GM12872 (cell line): ENCODE measurements at regions not wholly inside any gene's neighbourhood (a gene's known extent, or its start where the extent isn't known, plus 50 kb on each side); places are given as distances from the start of the nearest gene placed in this dataset.

Experiments used
- TF ChIP-seq, protein P1 (sequence below): IDR thresholded peaks from 3 replicates; pipeline ENCODE4 v1.5.1; 2011; ENCODE audit warnings: low read depth, mild to moderate bottlenecking, low read length, moderate library complexity; ENCODE audit not compliant: insufficient read depth

DNA sequence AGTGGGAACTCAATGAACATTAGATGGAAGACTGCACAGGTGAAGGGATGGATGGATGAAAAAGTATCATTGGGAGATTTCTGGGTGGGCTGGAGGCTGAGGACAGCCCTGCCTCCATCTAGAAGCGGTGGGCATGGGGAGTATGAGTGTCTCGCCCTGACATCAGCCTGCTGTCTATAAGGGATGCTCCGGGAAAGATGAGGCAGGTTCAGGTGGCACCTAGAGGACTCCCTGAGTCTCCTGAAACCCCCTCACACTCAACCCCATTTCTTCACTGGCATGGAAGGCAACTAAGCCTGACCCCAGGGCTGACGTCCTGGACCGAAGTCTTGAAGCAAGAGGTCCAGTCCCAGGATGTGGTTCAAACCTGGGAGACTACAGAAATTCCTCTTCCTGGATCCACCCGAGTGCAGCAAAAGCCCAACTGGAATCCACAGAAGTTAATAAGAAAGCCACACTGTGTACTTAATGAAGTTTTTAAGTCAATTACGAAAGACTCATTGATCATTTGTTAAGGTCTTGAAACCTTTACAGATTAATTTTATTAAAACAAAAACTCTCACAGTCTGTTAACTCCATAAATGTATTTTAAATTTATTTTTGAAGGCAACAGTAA, 238.8 kb downstream of the EMX2 start:
- TF ChIP-seq, protein P1, sequence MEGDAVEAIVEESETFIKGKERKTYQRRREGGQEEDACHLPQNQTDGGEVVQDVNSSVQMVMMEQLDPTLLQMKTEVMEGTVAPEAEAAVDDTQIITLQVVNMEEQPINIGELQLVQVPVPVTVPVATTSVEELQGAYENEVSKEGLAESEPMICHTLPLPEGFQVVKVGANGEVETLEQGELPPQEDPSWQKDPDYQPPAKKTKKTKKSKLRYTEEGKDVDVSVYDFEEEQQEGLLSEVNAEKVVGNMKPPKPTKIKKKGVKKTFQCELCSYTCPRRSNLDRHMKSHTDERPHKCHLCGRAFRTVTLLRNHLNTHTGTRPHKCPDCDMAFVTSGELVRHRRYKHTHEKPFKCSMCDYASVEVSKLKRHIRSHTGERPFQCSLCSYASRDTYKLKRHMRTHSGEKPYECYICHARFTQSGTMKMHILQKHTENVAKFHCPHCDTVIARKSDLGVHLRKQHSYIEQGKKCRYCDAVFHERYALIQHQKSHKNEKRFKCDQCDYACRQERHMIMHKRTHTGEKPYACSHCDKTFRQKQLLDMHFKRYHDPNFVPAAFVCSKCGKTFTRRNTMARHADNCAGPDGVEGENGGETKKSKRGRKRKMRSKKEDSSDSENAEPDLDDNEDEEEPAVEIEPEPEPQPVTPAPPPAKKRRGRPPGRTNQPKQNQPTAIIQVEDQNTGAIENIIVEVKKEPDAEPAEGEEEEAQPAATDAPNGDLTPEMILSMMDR, result no peak

DNA sequence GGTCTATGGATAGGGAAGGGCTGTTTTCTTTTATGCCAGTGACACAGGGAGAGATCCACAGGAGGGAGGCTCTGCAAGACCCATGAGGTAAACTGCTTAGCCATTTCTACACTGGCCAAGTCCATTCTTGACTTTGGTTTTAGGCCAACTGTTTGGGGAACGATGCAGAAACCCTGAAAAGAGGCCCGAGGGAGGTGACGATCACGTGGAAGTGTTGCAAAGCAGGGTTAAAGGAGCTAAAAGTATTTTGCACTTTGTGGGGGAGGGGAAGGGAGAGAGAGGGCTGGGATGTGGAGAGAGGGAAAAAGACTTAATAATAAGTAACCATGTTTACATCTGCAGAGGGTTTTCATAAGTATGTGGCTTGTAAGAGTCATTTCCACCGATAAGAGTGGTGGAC, 239.7 kb downstream of the EMX2 start:
- TF ChIP-seq, protein P1, result no peak

DNA sequence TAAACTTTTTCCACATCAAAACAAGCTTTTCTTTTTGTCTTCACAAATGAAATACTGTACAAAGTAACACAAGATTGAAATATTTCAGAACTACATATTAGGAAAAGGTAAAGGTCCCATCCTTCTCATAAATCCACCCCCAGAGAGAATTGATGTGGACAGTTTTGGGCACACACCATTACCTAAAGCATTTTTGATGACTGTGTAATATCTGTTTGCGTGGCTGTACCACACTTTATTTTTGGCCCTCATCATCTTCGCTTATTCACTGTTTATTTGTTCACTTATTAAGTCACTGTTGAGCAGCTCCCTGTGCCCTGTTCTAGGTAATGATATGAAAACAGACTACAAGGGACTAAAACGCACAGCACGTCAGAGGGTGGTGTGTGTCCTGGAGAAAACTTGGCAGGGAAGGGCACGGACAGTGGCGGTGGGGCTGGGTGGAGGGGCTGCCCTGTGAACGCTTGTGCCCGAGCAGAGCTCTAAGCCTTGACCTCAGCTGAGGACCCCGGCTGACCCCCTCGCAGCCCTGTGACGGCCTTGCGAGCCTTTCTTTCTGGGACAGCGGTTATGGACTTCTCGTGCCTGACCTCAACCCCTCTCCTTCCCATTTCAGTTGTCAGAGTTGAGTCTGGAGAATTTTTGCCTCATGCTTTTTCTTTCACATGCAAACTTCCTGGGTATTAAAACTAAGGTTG, 241.3 kb downstream of the EMX2 start:
- TF ChIP-seq, protein P1, result no peak

DNA sequence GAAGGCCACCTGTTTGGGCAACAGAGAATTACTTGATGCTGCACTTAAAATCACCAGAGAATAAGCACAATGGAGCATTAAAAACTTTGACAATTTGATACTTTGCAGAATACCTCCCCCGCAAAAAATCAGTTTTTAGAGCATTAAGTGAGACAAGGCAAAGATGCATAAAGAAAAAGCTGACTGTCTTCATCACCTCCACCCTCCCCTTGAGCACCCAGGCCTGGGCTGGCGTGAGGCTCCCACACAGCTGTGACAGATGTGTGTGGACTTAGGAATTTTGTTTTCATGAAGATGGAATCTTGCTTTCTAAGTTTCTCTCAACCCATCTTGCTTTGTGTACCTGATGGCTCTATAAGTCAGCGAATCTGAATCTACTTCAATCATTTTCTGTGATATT, 242.2 kb downstream of the EMX2 start:
- TF ChIP-seq, protein P1, result no peak

DNA sequence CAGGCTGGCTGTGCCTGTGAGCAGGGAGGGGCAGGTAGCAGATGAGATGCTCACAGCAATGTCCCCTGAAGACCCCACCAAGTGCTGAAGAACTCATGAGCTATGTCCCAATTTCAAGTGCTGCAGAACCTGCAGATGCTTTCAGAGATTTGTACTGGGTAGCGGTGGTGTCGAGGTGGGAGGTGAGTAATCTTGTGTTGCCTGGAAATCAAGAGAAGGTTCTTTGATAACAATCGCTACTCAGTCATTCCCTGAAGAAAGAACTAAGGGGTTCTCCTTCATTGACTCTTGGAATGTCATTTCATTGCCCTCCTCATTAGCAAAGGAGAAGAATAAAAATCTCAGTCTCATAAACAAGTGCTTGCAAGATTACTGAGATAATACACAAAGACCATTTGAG, 246.4 kb downstream of the EMX2 start:
- TF ChIP-seq, protein P1, result no peak

DNA sequence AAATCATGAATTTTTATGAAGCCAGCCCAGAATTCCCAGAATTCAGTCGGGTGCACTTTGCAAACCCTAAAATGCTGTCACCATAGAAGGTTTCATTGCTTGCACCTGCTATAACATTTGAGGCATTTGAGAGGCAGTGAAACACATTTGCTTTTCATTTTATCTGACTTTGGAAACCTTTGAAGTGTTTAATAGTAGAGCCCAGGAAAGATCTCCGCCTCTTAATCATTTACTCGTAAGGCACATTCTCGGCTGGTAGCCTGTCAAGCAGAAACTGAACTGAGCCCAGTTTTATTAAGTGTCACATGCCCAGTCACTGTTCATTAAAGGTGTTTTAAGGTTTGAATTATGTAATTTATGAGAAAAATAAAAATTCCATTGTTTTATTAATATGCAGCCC, 247.6 kb downstream of the EMX2 start:
- TF ChIP-seq, protein P1, result no peak

DNA sequence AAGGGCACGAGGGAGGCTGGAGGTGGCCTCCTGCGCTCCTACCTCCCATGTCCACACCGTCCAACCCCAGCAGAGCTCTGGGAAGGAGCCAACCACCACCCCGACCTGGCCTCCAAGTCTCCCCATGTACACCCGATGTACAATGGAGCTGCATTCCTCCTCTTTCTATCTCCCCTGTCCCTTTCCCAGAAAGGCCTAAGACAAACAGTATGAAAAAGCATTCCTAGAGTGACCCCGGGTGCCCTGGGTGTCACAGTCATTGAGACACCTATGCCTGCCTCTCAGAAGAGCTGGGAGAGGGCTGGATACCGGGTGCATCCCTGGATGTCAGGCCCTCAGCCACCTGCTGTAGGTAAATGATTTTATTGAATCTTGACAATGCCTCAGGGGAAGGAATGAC, 248.1 kb downstream of the EMX2 start:
- TF ChIP-seq, protein P1, result no peak
